ENCODE measurements at regions not wholly inside any gene's neighbourhood (a gene's known extent, or its start where the extent isn't known, plus 50 kb on each side); places are given as distances from the start of the nearest gene placed in this dataset.

GRCh38 chr21:23789864-23790263 lies 1817.4 kb downstream of the MRPL39 start:
- TF ChIP-seq CTCF (IDR thresholded peaks at IDR 0.05) (no peak), POLR2A (IDR thresholded peaks at IDR 0.05) (no peak), EP300 (IDR thresholded peaks at IDR 0.05) (no peak)
